Caco-2 (cell line): ENCODE measurements at regions not wholly inside any gene's neighbourhood (a gene's known extent, or its start where the extent isn't known, plus 50 kb on each side); places are given as distances from the start of the nearest gene placed in this dataset.

Source experiments
- BruUV-seq: library from RNA; stranded (reverse); fragments of 400-500 nt; replicated peaks from 2 replicates; lab custom pipeline; 2021; lab: Mats Ljungman, UMichigan
- CTCF ChIA-PET: fragments of 300-600 bp; sonication (Branson Sonifier 250); formaldehyde crosslinking; loops from one replicate; lab custom pipeline; 2022; ENCODE audit warnings: antibody characterized with exemption; lab: Charles Lee
- POLR2A ChIA-PET: fragments of 300-600 bp; sonication (Branson Sonifier 250); formaldehyde crosslinking; loops from one replicate; lab custom pipeline; 2022; ENCODE audit warnings: antibody characterized with exemption; lab: Charles Lee
- DNase-seq, 2 experiments: peaks; one replicate each; pipeline versions ENCODE4 v3.0.0 to v3.0.0-alpha.2; 2020 to 2022
- H3K27me3 ChIP-seq: replicated peaks from 2 replicates; pipeline ENCODE4 v1.6.0; 2011; ENCODE audit warnings: low read length; ENCODE audit not compliant: control insufficient read depth, insufficient read depth
- H3K36me3 ChIP-seq: 2 replicates; pipeline ENCODE4 v1.5.1; 2011; ENCODE audit warnings: low read length; ENCODE audit not compliant: control insufficient read depth, insufficient read depth
- H3K4me1 ChIP-seq: fragments of 250-450 bp; sonication (Bioruptor Pico); 2 replicates; pipeline ENCODE4 v1.5.1; 2020; ENCODE audit warnings: mild to moderate bottlenecking
- H3K4me3 ChIP-seq: 2 replicates; pipeline ENCODE4 v1.5.1; 2011; ENCODE audit warnings: low read depth, mild to moderate bottlenecking, control low read depth, low read length
- H3K9me3 ChIP-seq: fragments of 250-450 bp; sonication (Bioruptor Pico); 2 replicates; pipeline ENCODE4 v1.5.1; 2020; ENCODE audit warnings: mild to moderate bottlenecking, moderate library complexity
- H3K27ac Mint-ChIP-seq: one replicate; pipeline ENCODE4 v1.8.0; 2022; ENCODE audit warnings: mixed read lengths; ENCODE audit not compliant: unreplicated experiment
- H3K27me3 Mint-ChIP-seq: one replicate; pipeline ENCODE4 v1.8.0; 2022; ENCODE audit warnings: mixed read lengths; ENCODE audit not compliant: insufficient read depth, unreplicated experiment
- H3K36me3 Mint-ChIP-seq: one replicate; pipeline ENCODE4 v1.8.0; 2022; ENCODE audit warnings: mild to moderate bottlenecking, mixed read lengths; ENCODE audit not compliant: insufficient read depth, unreplicated experiment
- H3K4me1 Mint-ChIP-seq: one replicate; pipeline ENCODE4 v1.8.0; 2022; ENCODE audit warnings: low read depth, mixed read lengths; ENCODE audit not compliant: unreplicated experiment
- H3K4me3 Mint-ChIP-seq: one replicate; pipeline ENCODE4 v1.8.0; 2022; ENCODE audit warnings: mild to moderate bottlenecking, moderate library complexity, mixed read lengths; ENCODE audit not compliant: unreplicated experiment
- H3K9me3 Mint-ChIP-seq: one replicate; pipeline ENCODE4 v1.8.0; 2022; ENCODE audit warnings: mixed read lengths; ENCODE audit not compliant: unreplicated experiment
- CTCF ChIP-seq, 2 experiments: fragments of 200-600 bp in 1 of 2; IDR thresholded peaks; 1 replicate in 1 of 2; 2 replicates in 1 of 2; pipeline versions ENCODE4 v1.5.1 to v1.8.0; 2011 to 2022; ENCODE audit warnings: antibody characterized with exemption in 1 of 2, control low read depth in 1 of 2, inconsistent platforms in 1 of 2, low read depth in 1 of 2, low read length in 1 of 2, mild to moderate bottlenecking in 1 of 2, moderate library complexity in 1 of 2; ENCODE audit not compliant: insufficient read depth in 1 of 2, severe bottlenecking in 1 of 2, unreplicated experiment in 1 of 2
- intact Hi-C: fragments of 100-400 bp; cut with micrococcal nuclease; formaldehyde crosslinking; loops from one replicate; pipeline ENCODE4 v1.10.0; 2022; ENCODE audit not compliant: unreplicated experiment

GRCh38 chr14:71236487-71236886, 329.2 kb downstream of the PCNX1 start:
- Histone ChIP-seq H3K36me3 (no peaks in the 10 kb centered on the region), H3K4me1 (peaks cover 10% of the 10 kb centered on the region), H3K4me3 (no peak overlapping the region), H3K27me3 (no peaks in the 10 kb centered on the region), H3K9me3 (no peaks in the 10 kb centered on the region)
- no peak for DNase-seq
- no peak for TF ChIP-seq CTCF (IDR thresholded peaks at IDR 0.05; ENCODE audit: insufficient read depth in 1 of 2, low read depth in 1 of 2, low read length in 1 of 2, severe bottlenecking in 1 of 2, unreplicated experiment in 1 of 2)
- intact Hi-C loops = no loop called here
- BruUV-seq = no TSS peak
- CTCF ChIA-PET = no interaction called here
- H3K27ac Mint-ChIP-seq = no peak overlapping the region
- H3K36me3 Mint-ChIP-seq = no peaks in the 10 kb centered on the region
- no peak overlapping the region for H3K4me3 Mint-ChIP-seq
- H3K9me3 Mint-ChIP-seq = no peaks in the 10 kb centered on the region
- peaks cover 8% of the 10 kb centered on the region for H3K4me1 Mint-ChIP-seq
- H3K27me3 Mint-ChIP-seq = no peaks in the 10 kb centered on the region
- POLR2A ChIA-PET = no interaction called here

- H3K27ac Mint-ChIP-seq = no peak overlapping the region
- no peak for TF ChIP-seq CTCF (IDR thresholded peaks at IDR 0.05; ENCODE audit: insufficient read depth in 1 of 2, low read depth in 1 of 2, low read length in 1 of 2, severe bottlenecking in 1 of 2, unreplicated experiment in 1 of 2)
Observed at GRCh38 chr14:71237556-71237955, 330.3 kb downstream of the PCNX1 start.

GRCh38 chr14:71238835-71239234, 331.6 kb downstream of the PCNX1 start:
- no peak overlapping the region for H3K4me3 Mint-ChIP-seq
- no peaks in the 10 kb centered on the region for H3K27me3 Mint-ChIP-seq
- TF ChIP-seq CTCF (IDR thresholded peaks at IDR 0.05; ENCODE audit: insufficient read depth in 1 of 2, low read depth in 1 of 2, low read length in 1 of 2, severe bottlenecking in 1 of 2, unreplicated experiment in 1 of 2) = no peak
- no peak overlapping the region for H3K27ac Mint-ChIP-seq
- no peaks in the 10 kb centered on the region for H3K36me3 Mint-ChIP-seq
- Histone ChIP-seq H3K9me3 (no peaks in the 10 kb centered on the region), H3K36me3 (no peaks in the 10 kb centered on the region), H3K27me3 (no peaks in the 10 kb centered on the region), H3K4me1 (peaks cover 12% of the 10 kb centered on the region), H3K4me3 (no peak overlapping the region)
- H3K4me1 Mint-ChIP-seq = peaks cover 10% of the 10 kb centered on the region
- intact Hi-C loops = no loop called here
- ChIA-PET POLR2A (no interaction called here), CTCF (no interaction called here)
- H3K9me3 Mint-ChIP-seq = no peaks in the 10 kb centered on the region
- no TSS peak for BruUV-seq
- DNase-seq = no peak

More at GRCh38 chr14:71237556-71237955, 330.3 kb downstream of the PCNX1 start:
- no peaks in the 10 kb centered on the region for H3K36me3 ChIP-seq
- no peak overlapping the region for H3K4me3 ChIP-seq
- DNase-seq = no peak
- no TSS peak for BruUV-seq
- Mint-ChIP-seq H3K9me3 (no peaks in the 10 kb centered on the region), H3K4me1 (peaks cover 10% of the 10 kb centered on the region), H3K27me3 (no peaks in the 10 kb centered on the region), H3K4me3 (no peak overlapping the region), H3K36me3 (no peaks in the 10 kb centered on the region)
- H3K9me3 ChIP-seq = no peaks in the 10 kb centered on the region
- H3K27me3 ChIP-seq = no peaks in the 10 kb centered on the region
- intact Hi-C loops = no loop called here
- ChIA-PET POLR2A (no interaction called here), CTCF (no interaction called here)
- peaks cover 12% of the 10 kb centered on the region for H3K4me1 ChIP-seq
